ENCODE measurements at regions not wholly inside any gene's neighbourhood (a gene's known extent, or its start where the extent isn't known, plus 50 kb on each side); places are given as distances from the start of the nearest gene placed in this dataset.

DNA sequence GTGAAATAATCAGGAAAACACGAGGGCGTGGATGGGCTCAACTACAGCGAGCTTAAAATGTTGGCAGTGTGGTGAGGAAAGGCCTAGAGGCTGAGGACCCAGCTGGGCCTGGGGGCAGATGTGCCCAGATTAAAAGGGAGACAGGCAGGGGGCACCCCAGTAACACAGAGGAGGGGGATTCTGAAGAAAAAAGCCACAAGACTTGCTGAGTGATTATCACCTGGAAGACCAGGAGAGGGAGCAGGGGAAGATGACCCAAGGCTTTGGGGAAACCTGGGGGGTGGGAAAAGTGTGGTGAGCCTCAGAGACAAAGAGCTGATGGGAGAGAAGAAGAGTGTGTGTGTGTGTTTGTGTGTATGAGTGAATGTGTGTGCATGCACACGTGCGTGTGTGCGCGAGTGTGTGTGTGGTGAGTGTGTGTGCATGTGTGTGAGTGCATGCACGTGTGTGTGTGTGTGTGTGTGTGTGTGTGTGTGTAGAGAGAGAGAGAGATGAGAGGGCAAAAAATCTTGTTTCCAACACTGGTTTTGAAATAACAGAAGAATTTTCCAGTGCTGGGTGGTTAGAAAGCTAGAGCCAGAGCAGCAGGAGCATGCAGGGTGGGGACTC is 500.5 kb downstream of the BUD13 start:
- Histone ChIP-seq H3K27me3 (ENCODE audit: control insufficient read depth, low read length) (no peaks in the 10 kb centered on the region), H3K36me3 (ENCODE audit: control insufficient read depth, low read length) (no peaks in the 10 kb centered on the region), H3K4me1 (ENCODE audit: control insufficient read depth, low read length) (no peaks in the 10 kb centered on the region), H3K4me2 (ENCODE audit: low read length) (no peak overlapping the region), H3F3A (ENCODE audit: control insufficient read depth, insufficient read depth) (no peaks in the 10 kb centered on the region), H3K79me2 (ENCODE audit: control insufficient read depth, low read length) (no peaks in the 10 kb centered on the region), H3K9me2 (replicated peaks; ENCODE audit: control insufficient read depth, low read length) (no peaks in the 10 kb centered on the region), H3K27ac (ENCODE audit: low read depth, low read length) (no peak overlapping the region), H3K4me3 (ENCODE audit: low read length) (no peak overlapping the region), H4K20me1 (ENCODE audit: control insufficient read depth, insufficient read depth, low read depth, low read length) (no peaks in the 10 kb centered on the region), H3K9me3 (ENCODE audit: control insufficient read depth, insufficient read depth, low read length) (no peaks in the 10 kb centered on the region)
- TF ChIP-seq, protein P1, sequence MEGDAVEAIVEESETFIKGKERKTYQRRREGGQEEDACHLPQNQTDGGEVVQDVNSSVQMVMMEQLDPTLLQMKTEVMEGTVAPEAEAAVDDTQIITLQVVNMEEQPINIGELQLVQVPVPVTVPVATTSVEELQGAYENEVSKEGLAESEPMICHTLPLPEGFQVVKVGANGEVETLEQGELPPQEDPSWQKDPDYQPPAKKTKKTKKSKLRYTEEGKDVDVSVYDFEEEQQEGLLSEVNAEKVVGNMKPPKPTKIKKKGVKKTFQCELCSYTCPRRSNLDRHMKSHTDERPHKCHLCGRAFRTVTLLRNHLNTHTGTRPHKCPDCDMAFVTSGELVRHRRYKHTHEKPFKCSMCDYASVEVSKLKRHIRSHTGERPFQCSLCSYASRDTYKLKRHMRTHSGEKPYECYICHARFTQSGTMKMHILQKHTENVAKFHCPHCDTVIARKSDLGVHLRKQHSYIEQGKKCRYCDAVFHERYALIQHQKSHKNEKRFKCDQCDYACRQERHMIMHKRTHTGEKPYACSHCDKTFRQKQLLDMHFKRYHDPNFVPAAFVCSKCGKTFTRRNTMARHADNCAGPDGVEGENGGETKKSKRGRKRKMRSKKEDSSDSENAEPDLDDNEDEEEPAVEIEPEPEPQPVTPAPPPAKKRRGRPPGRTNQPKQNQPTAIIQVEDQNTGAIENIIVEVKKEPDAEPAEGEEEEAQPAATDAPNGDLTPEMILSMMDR (IDR thresholded peaks at IDR 0.05; ENCODE audit: low read depth, low read length, poor library complexity, severe bottlenecking): no peak
- no peak for TF ChIP-seq EZH2phosphoT487 (IDR thresholded peaks at IDR 0.05; ENCODE audit: borderline replicate concordance, low read length)

DNA sequence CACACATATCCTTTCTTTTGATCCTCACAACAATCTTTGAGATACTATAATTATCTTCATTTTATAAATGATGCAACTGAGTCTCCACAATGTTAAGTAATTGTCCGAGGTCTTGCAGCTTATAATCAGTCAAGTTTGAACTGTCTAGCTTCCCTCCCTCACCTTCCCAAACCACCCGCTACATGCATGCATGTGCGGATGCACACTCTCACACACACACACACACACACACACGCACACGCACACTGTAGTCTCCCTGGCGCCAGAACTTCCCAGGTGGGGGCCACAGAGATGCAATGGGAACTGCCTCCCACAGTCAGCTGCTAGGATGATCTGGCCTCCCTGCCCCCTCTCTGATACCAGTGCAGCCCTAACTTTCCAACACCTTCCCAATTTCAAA is 501.3 kb downstream of the BUD13 start:
- Histone ChIP-seq H3F3A (ENCODE audit: control insufficient read depth, insufficient read depth) (no peaks in the 10 kb centered on the region), H3K79me2 (ENCODE audit: control insufficient read depth, low read length) (no peaks in the 10 kb centered on the region), H3K4me2 (ENCODE audit: low read length) (no peak overlapping the region), H3K4me3 (ENCODE audit: low read length) (no peak overlapping the region), H3K27ac (ENCODE audit: low read depth, low read length) (no peak overlapping the region), H3K9me3 (ENCODE audit: control insufficient read depth, insufficient read depth, low read length) (no peaks in the 10 kb centered on the region), H3K9me2 (replicated peaks; ENCODE audit: control insufficient read depth, low read length) (no peaks in the 10 kb centered on the region), H3K36me3 (ENCODE audit: control insufficient read depth, low read length) (no peaks in the 10 kb centered on the region), H3K4me1 (ENCODE audit: control insufficient read depth, low read length) (no peaks in the 10 kb centered on the region), H4K20me1 (ENCODE audit: control insufficient read depth, insufficient read depth, low read depth, low read length) (no peaks in the 10 kb centered on the region), H3K27me3 (ENCODE audit: control insufficient read depth, low read length) (no peaks in the 10 kb centered on the region)
- TF ChIP-seq EZH2phosphoT487 (IDR thresholded peaks at IDR 0.05; ENCODE audit: borderline replicate concordance, low read length): no peak
- TF ChIP-seq, protein P1 (IDR thresholded peaks at IDR 0.05; ENCODE audit: low read depth, low read length, poor library complexity, severe bottlenecking): no peak

DNA sequence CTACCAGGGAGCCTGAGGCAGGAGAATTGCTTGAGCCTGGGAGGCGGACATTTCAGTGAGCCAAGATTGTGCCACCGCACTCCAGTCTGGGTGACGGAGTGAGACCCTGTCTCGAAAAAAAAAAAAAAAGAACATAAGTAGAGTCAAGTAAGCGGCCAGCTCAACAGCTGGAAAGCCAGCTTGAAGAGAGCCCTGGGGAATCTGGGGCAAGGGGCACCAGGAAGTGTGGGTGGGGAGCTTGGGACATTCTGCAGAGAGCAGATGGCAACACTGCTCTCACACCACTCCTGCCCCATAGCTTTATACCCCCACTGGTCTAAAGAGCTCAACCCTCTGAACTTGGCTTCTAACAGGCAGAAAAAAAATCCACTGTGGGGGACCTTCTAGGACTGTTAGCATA is 505.6 kb downstream of the BUD13 start:
- H3K4me1 ChIP-seq (ENCODE audit: control insufficient read depth, low read length): no peaks in the 10 kb centered on the region
- no peaks in the 10 kb centered on the region for H3K9me2 ChIP-seq (replicated peaks; ENCODE audit: control insufficient read depth, low read length)
- H3K27ac ChIP-seq (ENCODE audit: low read depth, low read length): no peak overlapping the region
- no peaks in the 10 kb centered on the region for H3K9me3 ChIP-seq (ENCODE audit: control insufficient read depth, insufficient read depth, low read length)
- no peaks in the 10 kb centered on the region for H4K20me1 ChIP-seq (ENCODE audit: control insufficient read depth, insufficient read depth, low read depth, low read length)
- H3F3A ChIP-seq (ENCODE audit: control insufficient read depth, insufficient read depth): no peaks in the 10 kb centered on the region
- no peaks in the 10 kb centered on the region for H3K27me3 ChIP-seq (ENCODE audit: control insufficient read depth, low read length)
- TF ChIP-seq, protein P1 (IDR thresholded peaks at IDR 0.05; ENCODE audit: low read depth, low read length, poor library complexity, severe bottlenecking): no peak
- TF ChIP-seq EZH2phosphoT487 (IDR thresholded peaks at IDR 0.05; ENCODE audit: borderline replicate concordance, low read length): no peak
- H3K79me2 ChIP-seq (ENCODE audit: control insufficient read depth, low read length): no peaks in the 10 kb centered on the region
- H3K4me2 ChIP-seq (ENCODE audit: low read length): no peak overlapping the region
- H3K36me3 ChIP-seq (ENCODE audit: control insufficient read depth, low read length): no peaks in the 10 kb centered on the region
- no peak overlapping the region for H3K4me3 ChIP-seq (ENCODE audit: low read length)

All from DOHH2 (cell line).